Epithelial cell of esophagus (primary cell): ENCODE measurements at regions not wholly inside any gene's neighbourhood (a gene's known extent, or its start where the extent isn't known, plus 50 kb on each side); places are given as distances from the start of the nearest gene placed in this dataset.
A peak's percentile ranks its signal among the peaks of the same experiment; 100 is the strongest.

Experiments used
- DNase-seq: peaks from one replicate; pipeline ENCODE4 v3.0.0; 2010; ENCODE audit warnings: low read depth
- H3K4me3 ChIP-seq: 2 replicates; pipeline ENCODE4 v1.5.1; 2011; ENCODE audit warnings: mild to moderate bottlenecking, low read length, control low read depth
- CTCF ChIP-seq: IDR thresholded peaks from 2 replicates; pipeline ENCODE4 v1.5.1; 2011; ENCODE audit warnings: low read depth, mild to moderate bottlenecking, low read length, control low read depth, inconsistent platforms; ENCODE audit not compliant: insufficient read depth; ENCODE audit errors: missing control alignments

DNA sequence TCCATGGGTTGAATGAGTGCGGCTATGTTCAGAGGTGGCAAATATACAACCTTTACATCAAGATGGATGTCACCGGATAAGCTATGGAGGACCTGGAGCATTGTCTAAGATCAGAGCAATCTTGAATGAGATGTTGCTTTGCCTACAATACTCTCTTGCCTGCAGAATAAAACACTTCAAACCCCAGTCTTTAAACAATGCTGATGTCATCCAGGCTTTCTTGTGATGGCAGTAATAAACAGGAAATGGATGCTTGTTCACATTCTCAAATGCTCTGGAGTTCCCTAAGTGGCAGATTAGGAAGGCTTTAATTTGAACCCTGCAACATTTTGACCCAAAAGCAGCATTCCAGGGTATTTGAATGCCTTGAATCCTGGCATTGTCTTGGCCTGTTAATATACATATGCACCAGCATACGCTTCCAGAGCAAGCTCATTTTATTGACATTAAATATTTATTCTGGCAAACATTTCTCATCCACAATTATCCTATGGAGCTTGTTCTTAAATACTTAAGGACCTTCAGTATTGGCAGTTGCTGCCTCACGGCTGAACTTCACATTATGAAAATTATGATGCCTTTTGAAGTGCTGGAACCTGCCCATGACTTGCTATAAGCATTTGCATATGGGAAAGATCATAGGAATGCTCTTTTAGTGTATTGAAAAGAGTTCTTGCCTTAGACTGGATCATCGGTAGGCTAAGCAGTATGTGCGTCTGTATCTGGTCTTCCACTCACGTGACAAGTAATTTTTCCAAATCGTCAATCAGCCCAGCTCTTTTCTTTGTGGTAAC lies 422.7 kb downstream of the SIPA1L2 start:
- H3K4me3 ChIP-seq = no peak overlapping the region
- no peak for DNase-seq
- no peak for TF ChIP-seq CTCF

DNA sequence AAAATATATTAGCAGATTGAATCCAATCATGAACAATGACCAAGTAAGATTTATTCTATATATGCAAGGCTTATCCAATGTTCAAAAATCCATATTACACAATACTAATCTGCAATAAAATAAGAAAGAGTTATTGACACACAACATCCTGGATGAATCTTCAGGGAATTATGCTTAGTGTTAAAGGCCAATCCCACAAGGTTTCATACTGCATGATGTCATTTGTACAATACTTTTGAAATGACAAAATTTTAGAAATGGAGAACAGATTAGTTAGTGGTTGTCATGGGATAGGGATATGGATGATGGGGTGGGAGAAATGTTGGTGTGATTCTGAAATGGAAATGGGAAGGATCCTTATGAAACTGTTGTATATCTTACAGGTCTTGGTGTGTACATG lies 425.7 kb downstream of the SIPA1L2 start:
- peak; percentile 45 for DNase-seq
- no peak overlapping the region for H3K4me3 ChIP-seq
- no peak for TF ChIP-seq CTCF

DNA sequence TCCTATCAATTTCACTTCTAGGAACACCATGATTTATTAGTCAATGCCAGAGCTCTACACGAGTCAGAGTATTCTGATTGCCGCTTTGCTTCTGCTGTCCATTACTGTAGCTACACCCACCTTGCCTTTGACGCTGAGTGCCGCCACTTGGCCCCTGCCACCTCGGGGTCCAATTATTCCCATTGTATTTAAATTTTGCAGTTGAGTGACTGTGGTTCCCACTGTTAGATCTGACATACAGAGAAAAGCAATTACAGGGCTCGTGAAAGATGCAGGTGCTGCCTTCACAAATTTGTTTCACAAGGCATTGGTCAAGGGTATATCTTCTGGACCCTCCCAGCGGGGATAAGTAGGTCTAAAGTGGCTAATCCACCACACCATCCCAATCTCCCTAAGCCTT lies 428.9 kb downstream of the SIPA1L2 start:
- DNase-seq = no peak
- TF ChIP-seq CTCF = no peak
- no peak overlapping the region for H3K4me3 ChIP-seq

DNA sequence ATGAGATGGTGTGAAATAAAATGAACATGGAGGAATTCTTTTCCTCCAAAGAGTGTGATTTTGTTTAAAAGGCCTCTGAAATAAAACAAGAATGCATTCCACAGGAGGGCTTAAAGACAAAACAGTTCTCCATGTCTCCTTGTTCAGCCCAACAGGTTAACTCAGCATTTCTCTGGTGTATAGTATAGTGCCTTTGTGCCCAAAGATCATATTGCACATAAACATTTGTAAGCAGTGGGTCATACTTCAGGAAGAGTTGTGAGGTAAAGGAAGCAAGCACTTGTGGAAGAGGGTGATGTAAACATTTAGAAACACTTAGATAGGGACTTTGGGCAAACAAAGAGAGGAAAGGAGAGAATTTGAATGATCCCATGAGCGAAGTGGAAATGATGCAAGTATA lies 433.9 kb downstream of the SIPA1L2 start:
- TF ChIP-seq CTCF = no peak
- no peak overlapping the region for H3K4me3 ChIP-seq
- no peak for DNase-seq

GRCh38 chr1:232194424-232194823 lies 435.5 kb downstream of the SIPA1L2 start:
- TF ChIP-seq CTCF = no peak
- no peak overlapping the region for H3K4me3 ChIP-seq
- no peak for DNase-seq

GRCh38 chr1:232193451-232193783 lies 436.5 kb downstream of the SIPA1L2 start:
- no peak overlapping the region for H3K4me3 ChIP-seq
- no peak for TF ChIP-seq CTCF
- DNase-seq = no peak

DNA sequence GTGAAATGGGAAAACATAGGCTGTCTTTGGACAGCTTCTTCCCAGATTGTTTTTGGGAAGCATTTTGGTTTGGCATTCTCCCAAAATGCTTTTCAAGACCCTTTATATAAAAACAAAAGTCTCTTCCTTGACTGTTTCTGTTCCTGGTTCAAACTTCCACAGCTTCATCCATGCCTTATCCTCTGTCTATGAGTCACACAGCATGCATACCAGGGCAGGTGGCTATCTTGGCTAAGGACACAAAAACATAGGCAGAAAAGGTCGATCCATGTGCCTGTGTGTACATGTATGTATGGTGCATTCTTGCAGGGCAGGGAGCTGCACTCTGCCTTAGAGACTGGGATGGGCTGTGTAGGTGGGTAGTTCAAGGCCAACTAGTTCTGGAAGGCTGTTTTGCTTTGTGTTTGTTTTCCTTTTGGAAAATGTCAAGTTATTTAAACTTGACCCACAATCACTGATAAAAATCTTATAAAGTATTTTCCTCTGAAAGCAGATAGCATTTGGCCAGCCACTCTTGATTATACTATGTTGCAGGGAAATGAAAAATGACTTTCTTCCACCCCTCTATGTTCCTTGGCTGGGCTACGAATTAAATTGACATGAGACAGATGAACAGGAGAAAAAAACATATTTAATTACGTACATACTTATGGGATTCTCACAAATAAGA lies 437.0 kb downstream of the SIPA1L2 start:
- no peak for TF ChIP-seq CTCF
- peak; percentile 53 for DNase-seq
- H3K4me3 ChIP-seq = no peak overlapping the region
